Spleen (tissue), 7 donors: ENCODE measurements at regions not wholly inside any gene's neighbourhood (a gene's known extent, or its start where the extent isn't known, plus 50 kb on each side); places are given as distances from the start of the nearest gene placed in this dataset.

Experiments
- POLR2A ChIP-seq, 3 donors: fragments of 450-650 bp; IDR thresholded peaks; one replicate each; pipeline ENCODE4 v1.5.1; 2017; ENCODE audit warnings: antibody characterized with exemption in 3 of 3, mild to moderate bottlenecking in 1 of 3
- TF ChIP-seq, protein P1 (sequence below), 11 experiments: fragments of 200-600 bp in 7 of 11; fragments of 450-650 bp in 4 of 11; sonication (generic) in 4 of 11; IDR thresholded peaks in 8 of 11; conservative IDR thresholded peaks in 3 of 11; 1 replicate in 7 of 11; 2 replicates in 4 of 11; pipeline versions ENCODE4 v1.4.0 to v1.8.0; 2016 to 2021; ENCODE audit warnings: antibody characterized with exemption in 11 of 11, inconsistent platforms in 4 of 11, mild to moderate bottlenecking in 1 of 11
- donor health status: DM: no; HTN: no; CAD: no; lungs with moderate emphysema.
- donor health status: DM: no; HTN: no; CAD: no.
- donor health status: DM: no; HTN: no; CAD: no.

DNA sequence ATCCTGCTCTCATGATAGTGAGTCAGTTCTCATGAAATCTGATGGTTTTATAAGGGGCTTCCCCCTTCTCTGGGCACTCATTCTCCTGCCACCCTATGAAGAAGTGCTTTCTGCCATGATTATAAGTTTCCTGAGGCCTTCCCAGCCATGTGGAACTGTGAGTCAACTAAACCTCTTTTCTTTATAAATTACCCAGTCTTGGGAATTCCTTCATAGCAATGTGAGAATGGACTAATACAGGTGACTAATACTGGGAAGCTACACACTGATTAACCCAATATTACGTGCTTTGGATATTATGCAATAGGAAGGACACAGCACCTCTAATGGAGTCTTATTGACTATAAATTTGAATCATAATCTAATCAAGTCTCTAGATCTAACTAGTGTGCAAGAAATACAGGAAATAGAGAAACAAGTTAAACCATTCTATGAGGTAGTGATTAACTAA is 107.2 kb upstream of the ETAA1 start:
- TF ChIP-seq, protein P1, sequence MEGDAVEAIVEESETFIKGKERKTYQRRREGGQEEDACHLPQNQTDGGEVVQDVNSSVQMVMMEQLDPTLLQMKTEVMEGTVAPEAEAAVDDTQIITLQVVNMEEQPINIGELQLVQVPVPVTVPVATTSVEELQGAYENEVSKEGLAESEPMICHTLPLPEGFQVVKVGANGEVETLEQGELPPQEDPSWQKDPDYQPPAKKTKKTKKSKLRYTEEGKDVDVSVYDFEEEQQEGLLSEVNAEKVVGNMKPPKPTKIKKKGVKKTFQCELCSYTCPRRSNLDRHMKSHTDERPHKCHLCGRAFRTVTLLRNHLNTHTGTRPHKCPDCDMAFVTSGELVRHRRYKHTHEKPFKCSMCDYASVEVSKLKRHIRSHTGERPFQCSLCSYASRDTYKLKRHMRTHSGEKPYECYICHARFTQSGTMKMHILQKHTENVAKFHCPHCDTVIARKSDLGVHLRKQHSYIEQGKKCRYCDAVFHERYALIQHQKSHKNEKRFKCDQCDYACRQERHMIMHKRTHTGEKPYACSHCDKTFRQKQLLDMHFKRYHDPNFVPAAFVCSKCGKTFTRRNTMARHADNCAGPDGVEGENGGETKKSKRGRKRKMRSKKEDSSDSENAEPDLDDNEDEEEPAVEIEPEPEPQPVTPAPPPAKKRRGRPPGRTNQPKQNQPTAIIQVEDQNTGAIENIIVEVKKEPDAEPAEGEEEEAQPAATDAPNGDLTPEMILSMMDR (IDR thresholded peaks at IDR 0.05 in 8 of 11, conservative IDR thresholded peaks at IDR 0.05 in 3 of 11), result no peak
- TF ChIP-seq POLR2A (IDR thresholded peaks at IDR 0.05), result no peak
